ENCODE measurements at regions not wholly inside any gene's neighbourhood (a gene's known extent, or its start where the extent isn't known, plus 50 kb on each side); places are given as distances from the start of the nearest gene placed in this dataset.

GRCh38 chr14:32014057-32014456 lies 63.0 kb upstream of the ARHGAP5 start:
- ATAC-seq (no peak), FAIRE-seq (no peak), DNase-seq (ENCODE audit: extremely low read depth in 1 of 4, low spot score in 3 of 4) (no peak)
- in situ Hi-C loops (cut with MboI) = no loop called here
- ChIA-PET POLR2A (no interaction called here), CTCF (ENCODE audit: low intra/inter-chr PET ratio) (no interaction called here)
- BruUV-seq (replicated peaks) = no TSS peak
- H3K4me2 ChIP-seq (ENCODE audit: insufficient read depth, low read length) = no peak overlapping the region
- no peaks in the 10 kb centered on the region for H3K36me3 ChIP-seq (ENCODE audit: control insufficient read depth, insufficient read depth, low read length)
- no peaks in the 10 kb centered on the region for H3K27me3 ChIP-seq (ENCODE audit: control insufficient read depth in 2 of 2, insufficient read depth in 2 of 2, low read length in 2 of 2)
- no peaks in the 10 kb centered on the region for H3K79me2 ChIP-seq (ENCODE audit: control insufficient read depth, insufficient read depth, low read length)
- H4K20me1 ChIP-seq (replicated peaks; ENCODE audit: control insufficient read depth, insufficient read depth, low read length) = no peaks in the 10 kb centered on the region
- H3K27ac ChIP-seq (ENCODE audit: extremely low read depth, low read depth, low read length) = no peak overlapping the region
- intact Hi-C loops (cut with micrococcal nuclease) = loop anchor here (5.0 kb wide), 1 partner anchor 72 kb away; no protein-coding TSS in a partner anchor
- H3K4me3 ChIP-seq = no peak overlapping the region
- H3K4me1 ChIP-seq (replicated peaks in 1 of 2; ENCODE audit: control insufficient read depth in 2 of 2, insufficient read depth in 2 of 2, low read length in 2 of 2) = peaks cover 0 to 15% of the 10 kb centered on the region in 2 experiments; a peak in 3 of 5 replicates
- H3K9ac ChIP-seq (ENCODE audit: insufficient read depth in 1 of 2, low read depth in 2 of 2, low read length in 2 of 2) = no peak overlapping the region
- H3K9me3 ChIP-seq (replicated peaks; ENCODE audit: control insufficient read depth, insufficient read depth, low read depth, low read length) = no peaks in the 10 kb centered on the region
- no peak overlapping the region for H2AFZ ChIP-seq (ENCODE audit: low read depth, low read length)
- no peaks in the 10 kb centered on the region for H3K9me1 ChIP-seq (ENCODE audit: control insufficient read depth, insufficient read depth, low read length)
- 0% methylated on average over 1 of the region's 1 CpG for WGBS (ENCODE audit: insufficient coverage, low coverage, missing lambda C conversion rate)
- TF ChIP-seq YBX1 (IDR thresholded peaks at IDR 0.05) (no peak), CHD7 (IDR thresholded peaks at IDR 0.05; ENCODE audit: low read depth, low read length) (no peak), ZNF184 (CRISPR knock-in tag; IDR thresholded peaks at IDR 0.05) (no peak), ZNF347 (CRISPR knock-in tag; IDR thresholded peaks at IDR 0.05; ENCODE audit: low read depth) (no peak), MXD1 (CRISPR knock-in tag; IDR thresholded peaks at IDR 0.05; ENCODE audit: borderline replicate concordance, poor library complexity, severe bottlenecking) (no peak), XRCC5 (IDR thresholded peaks at IDR 0.05; ENCODE audit: low read depth, low read length) (no peak), MEF2D (tag; conservative IDR thresholded peaks at IDR 0.05; ENCODE audit: low read depth) (no peak), CREBBP (IDR thresholded peaks at IDR 0.05; ENCODE audit: low read depth, low read length) (no peak), PTTG1 (tag; IDR thresholded peaks at IDR 0.05; ENCODE audit: low read depth) (no peak), KLF13 (tag; IDR thresholded peaks at IDR 0.05; ENCODE audit: borderline replicate concordance, low read depth) (no peak), CGGBP1 (CRISPR knock-in tag; IDR thresholded peaks at IDR 0.05) (no peak), ZNF696 (CRISPR knock-in tag; conservative IDR thresholded peaks at IDR 0.05) (no peak)
